ENCODE measurements at regions not wholly inside any gene's neighbourhood (a gene's known extent, or its start where the extent isn't known, plus 50 kb on each side); places are given as distances from the start of the nearest gene placed in this dataset.

DNA sequence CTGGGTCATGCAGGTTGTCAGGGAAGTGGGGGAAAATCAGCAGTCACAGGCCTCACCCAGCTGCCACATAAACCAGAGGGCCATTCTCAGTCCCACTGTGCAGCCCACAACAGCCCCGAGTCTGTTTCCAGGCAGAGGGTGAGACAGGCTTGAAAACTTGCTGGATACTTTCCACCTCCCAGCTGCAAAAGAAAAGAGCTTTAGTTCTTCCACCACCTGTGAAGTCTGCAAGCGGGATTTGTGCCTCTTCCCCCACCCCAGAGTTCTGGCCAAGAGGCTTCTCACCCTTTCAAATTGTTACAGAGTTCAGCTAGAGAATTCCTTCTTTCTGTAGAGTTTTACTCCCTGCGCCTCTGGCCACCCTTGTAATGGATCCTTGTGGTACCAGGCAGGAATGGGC is 115.5 kb upstream of the ZDHHC15 start:
- ChIA-PET POLR2A (no interaction called here), CTCF (no interaction called here)
- WGBS (ENCODE audit: missing lambda C conversion rate): 0% methylated on average over 3 of the region's 3 CpGs
- no peak for TF ChIP-seq HDAC2 (IDR thresholded peaks at IDR 0.05)
- TF ChIP-seq POLR2AphosphoS2 (conservative IDR thresholded peaks at IDR 0.05; ENCODE audit: low read length): no peak
- TF ChIP-seq E2F6 (IDR thresholded peaks at IDR 0.05; ENCODE audit: borderline replicate concordance, low read depth): no peak
- no peak for TF ChIP-seq GATA3 (IDR thresholded peaks at IDR 0.05; ENCODE audit: borderline replicate concordance)
- no peak for TF ChIP-seq BCL3 (IDR thresholded peaks at IDR 0.05)
- no peak for TF ChIP-seq FOXS1 (CRISPR knock-in tag; IDR thresholded peaks at IDR 0.05)
- TF ChIP-seq JUNB (IDR thresholded peaks at IDR 0.05): no peak
- TF ChIP-seq ZNF302 (CRISPR knock-in tag; IDR thresholded peaks at IDR 0.05): no peak
- no peak for TF ChIP-seq ATOH8 (CRISPR knock-in tag; IDR thresholded peaks at IDR 0.05; ENCODE audit: low read depth)
- no peak for TF ChIP-seq SREBF2 (IDR thresholded peaks at IDR 0.05)
- TF ChIP-seq FOSL2 (IDR thresholded peaks at IDR 0.05): no peak
- TF ChIP-seq FOSL2 (CRISPR knock-in tag; IDR thresholded peaks at IDR 0.05): no peak
- TF ChIP-seq, protein P1, sequence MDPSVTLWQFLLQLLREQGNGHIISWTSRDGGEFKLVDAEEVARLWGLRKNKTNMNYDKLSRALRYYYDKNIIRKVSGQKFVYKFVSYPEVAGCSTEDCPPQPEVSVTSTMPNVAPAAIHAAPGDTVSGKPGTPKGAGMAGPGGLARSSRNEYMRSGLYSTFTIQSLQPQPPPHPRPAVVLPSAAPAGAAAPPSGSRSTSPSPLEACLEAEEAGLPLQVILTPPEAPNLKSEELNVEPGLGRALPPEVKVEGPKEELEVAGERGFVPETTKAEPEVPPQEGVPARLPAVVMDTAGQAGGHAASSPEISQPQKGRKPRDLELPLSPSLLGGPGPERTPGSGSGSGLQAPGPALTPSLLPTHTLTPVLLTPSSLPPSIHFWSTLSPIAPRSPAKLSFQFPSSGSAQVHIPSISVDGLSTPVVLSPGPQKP (IDR thresholded peaks at IDR 0.05; ENCODE audit: low read depth, low read length): no peak
- TF ChIP-seq TFCP2L1 (CRISPR knock-in tag; IDR thresholded peaks at IDR 0.05): no peak
- no peak for TF ChIP-seq CHD2 (IDR thresholded peaks at IDR 0.05; ENCODE audit: low read length, partially characterized antibody)
- FAIRE-seq (no peak), DNase-seq (ENCODE audit: low read depth in 1 of 2, low spot score in 1 of 2) (no peak), ATAC-seq (no peak)
- Histone ChIP-seq H3K9me3 (no peaks in the 10 kb centered on the region), H3K4me1 (no peaks in the 10 kb centered on the region), H3K4me3 (no peak overlapping the region), H3K4me2 (no peak overlapping the region), H3K27ac (no peak overlapping the region)

DNA sequence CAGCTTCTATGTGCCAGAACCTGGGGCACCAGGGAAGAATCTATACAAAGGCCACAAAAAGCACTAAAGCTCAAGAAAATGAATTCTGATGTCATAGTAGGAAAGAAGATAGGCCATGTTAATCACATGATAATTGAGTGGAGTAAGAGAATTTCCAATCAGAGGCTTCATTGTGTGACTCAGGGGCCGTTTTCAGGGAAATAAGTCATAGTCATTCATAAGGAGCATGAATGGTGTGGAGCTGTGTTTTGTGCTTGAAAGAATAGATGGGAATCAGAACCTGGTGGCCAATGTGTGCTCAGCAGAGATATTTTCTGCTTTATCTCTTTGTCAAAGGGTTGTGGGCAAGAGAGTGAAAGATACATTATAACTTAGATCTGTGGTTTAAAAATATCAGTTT is 102.4 kb upstream of the ZDHHC15 start:
- CTCF ChIA-PET: no interaction called here
- FAIRE-seq: no peak

More for the DNA sequence above, 102.4 kb upstream of the ZDHHC15 start:
- TF ChIP-seq SMC3 (IDR thresholded peaks at IDR 0.05) (no peak), POLR2A (IDR thresholded peaks at IDR 0.05; ENCODE audit: low read length) (no peak), MYC (IDR thresholded peaks at IDR 0.05; ENCODE audit: borderline replicate concordance, low read length) (no peak), RNF2 (IDR thresholded peaks at IDR 0.05; ENCODE audit: borderline replicate concordance, low read depth) (no peak), FOSL2 (IDR thresholded peaks at IDR 0.05) (no peak), FOSL2 (CRISPR knock-in tag; IDR thresholded peaks at IDR 0.05) (no peak), TP53 (CRISPR knock-in tag; IDR thresholded peaks at IDR 0.05) (no peak), FOSB (CRISPR knock-in tag; IDR thresholded peaks at IDR 0.05) (no peak), RCOR1 (IDR thresholded peaks at IDR 0.05; ENCODE audit: low read depth, low read length) (no peak), ATOH8 (CRISPR knock-in tag; IDR thresholded peaks at IDR 0.05; ENCODE audit: low read depth) (no peak), MAFK (IDR thresholded peaks at IDR 0.05; ENCODE audit: partially characterized antibody) (no peak), EHF (CRISPR knock-in tag; IDR thresholded peaks at IDR 0.05) (no peak), PHF8 (IDR thresholded peaks at IDR 0.05; ENCODE audit: borderline replicate concordance, low read depth) (no peak), BCL3 (IDR thresholded peaks at IDR 0.05) (no peak), JUNB (IDR thresholded peaks at IDR 0.05) (no peak), EP300 (IDR thresholded peaks at IDR 0.05) (no peak), CBX8 (IDR thresholded peaks at IDR 0.05) (no peak), EHMT2 (IDR thresholded peaks at IDR 0.05; ENCODE audit: low read depth) (no peak), RAD21 (conservative IDR thresholded peaks at IDR 0.05 in 1 of 2, IDR thresholded peaks at IDR 0.05 in 1 of 2) (no peak), JUN (IDR thresholded peaks at IDR 0.05) (no peak)
- TF ChIP-seq, protein P2, sequence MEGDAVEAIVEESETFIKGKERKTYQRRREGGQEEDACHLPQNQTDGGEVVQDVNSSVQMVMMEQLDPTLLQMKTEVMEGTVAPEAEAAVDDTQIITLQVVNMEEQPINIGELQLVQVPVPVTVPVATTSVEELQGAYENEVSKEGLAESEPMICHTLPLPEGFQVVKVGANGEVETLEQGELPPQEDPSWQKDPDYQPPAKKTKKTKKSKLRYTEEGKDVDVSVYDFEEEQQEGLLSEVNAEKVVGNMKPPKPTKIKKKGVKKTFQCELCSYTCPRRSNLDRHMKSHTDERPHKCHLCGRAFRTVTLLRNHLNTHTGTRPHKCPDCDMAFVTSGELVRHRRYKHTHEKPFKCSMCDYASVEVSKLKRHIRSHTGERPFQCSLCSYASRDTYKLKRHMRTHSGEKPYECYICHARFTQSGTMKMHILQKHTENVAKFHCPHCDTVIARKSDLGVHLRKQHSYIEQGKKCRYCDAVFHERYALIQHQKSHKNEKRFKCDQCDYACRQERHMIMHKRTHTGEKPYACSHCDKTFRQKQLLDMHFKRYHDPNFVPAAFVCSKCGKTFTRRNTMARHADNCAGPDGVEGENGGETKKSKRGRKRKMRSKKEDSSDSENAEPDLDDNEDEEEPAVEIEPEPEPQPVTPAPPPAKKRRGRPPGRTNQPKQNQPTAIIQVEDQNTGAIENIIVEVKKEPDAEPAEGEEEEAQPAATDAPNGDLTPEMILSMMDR (IDR thresholded peaks at IDR 0.05): no peak
- ATAC-seq (no peak), DNase-seq (ENCODE audit: low read depth in 1 of 2, low spot score in 1 of 2) (no peak)
- Histone ChIP-seq H3K9me3 (no peaks in the 10 kb centered on the region), H3K4me2 (no peak overlapping the region), H3K4me3 (no peak overlapping the region), H3K27ac (no peak overlapping the region), H3K4me1 (no peaks in the 10 kb centered on the region)
- POLR2A ChIA-PET: no interaction called here
- WGBS (ENCODE audit: missing lambda C conversion rate): 0% methylated on average over 1 of the region's 1 CpG

Data from A549 (cell line).